ENCODE measurements at regions not wholly inside any gene's neighbourhood (a gene's known extent, or its start where the extent isn't known, plus 50 kb on each side); places are given as distances from the start of the nearest gene placed in this dataset.

- TF ChIP-seq CTCF (optimal IDR thresholded peaks at IDR 0.05 in 1 of 3, IDR thresholded peaks at IDR 0.05 in 1 of 3, conservative IDR thresholded peaks at IDR 0.05 in 1 of 3; ENCODE audit: extremely low read depth in 1 of 3, insufficient read depth in 2 of 3, low read length in 3 of 3) (no peak), EZH2 (IDR thresholded peaks at IDR 0.05; ENCODE audit: low read length) (no peak)
Measured at GRCh38 chr1:30605441-30605920, 117.9 kb downstream of the MATN1 start.

Data from keratinocyte (primary cell).